ENCODE measurements at regions not wholly inside any gene's neighbourhood (a gene's known extent, or its start where the extent isn't known, plus 50 kb on each side); places are given as distances from the start of the nearest gene placed in this dataset.

DNA sequence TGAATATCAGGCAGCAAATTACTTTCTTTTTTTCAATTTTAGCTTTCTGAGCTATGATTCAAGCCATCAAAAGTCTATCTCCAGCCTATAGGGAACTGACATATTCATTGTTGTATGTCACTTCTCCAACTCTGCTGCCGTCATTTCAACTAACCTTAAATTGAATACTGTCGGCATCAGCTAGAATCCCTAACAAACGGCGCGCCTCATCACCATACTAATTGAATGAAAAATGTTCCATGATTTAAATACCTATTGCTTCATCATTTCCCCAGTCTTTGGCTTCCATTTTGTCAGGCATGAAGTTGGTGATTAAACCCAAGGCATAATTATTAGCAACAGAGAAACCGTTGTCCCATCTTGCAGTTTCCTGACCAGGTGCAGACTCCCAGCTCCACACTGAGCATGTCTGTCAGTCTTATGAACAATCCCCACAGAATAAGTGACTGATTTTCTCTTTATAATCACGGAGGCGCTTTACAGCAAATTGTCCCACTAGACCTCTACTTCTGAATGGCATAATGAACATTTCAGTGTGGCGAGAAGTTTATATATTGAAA, 83.5 kb upstream of the NPY start:
- TF ChIP-seq, protein P1, sequence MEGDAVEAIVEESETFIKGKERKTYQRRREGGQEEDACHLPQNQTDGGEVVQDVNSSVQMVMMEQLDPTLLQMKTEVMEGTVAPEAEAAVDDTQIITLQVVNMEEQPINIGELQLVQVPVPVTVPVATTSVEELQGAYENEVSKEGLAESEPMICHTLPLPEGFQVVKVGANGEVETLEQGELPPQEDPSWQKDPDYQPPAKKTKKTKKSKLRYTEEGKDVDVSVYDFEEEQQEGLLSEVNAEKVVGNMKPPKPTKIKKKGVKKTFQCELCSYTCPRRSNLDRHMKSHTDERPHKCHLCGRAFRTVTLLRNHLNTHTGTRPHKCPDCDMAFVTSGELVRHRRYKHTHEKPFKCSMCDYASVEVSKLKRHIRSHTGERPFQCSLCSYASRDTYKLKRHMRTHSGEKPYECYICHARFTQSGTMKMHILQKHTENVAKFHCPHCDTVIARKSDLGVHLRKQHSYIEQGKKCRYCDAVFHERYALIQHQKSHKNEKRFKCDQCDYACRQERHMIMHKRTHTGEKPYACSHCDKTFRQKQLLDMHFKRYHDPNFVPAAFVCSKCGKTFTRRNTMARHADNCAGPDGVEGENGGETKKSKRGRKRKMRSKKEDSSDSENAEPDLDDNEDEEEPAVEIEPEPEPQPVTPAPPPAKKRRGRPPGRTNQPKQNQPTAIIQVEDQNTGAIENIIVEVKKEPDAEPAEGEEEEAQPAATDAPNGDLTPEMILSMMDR (IDR thresholded peaks at IDR 0.05) = no peak
- TF ChIP-seq POLR2A (IDR thresholded peaks at IDR 0.05) = no peak
- TF ChIP-seq EP300 (IDR thresholded peaks at IDR 0.05) = no peak
- no peak for TF ChIP-seq POLR2AphosphoS5 (IDR thresholded peaks at IDR 0.05)

Measured in sigmoid colon (tissue), 4 donors.